ENCODE measurements at regions not wholly inside any gene's neighbourhood (a gene's known extent, or its start where the extent isn't known, plus 50 kb on each side); places are given as distances from the start of the nearest gene placed in this dataset.
"Not testable (repeated sequence)": the region's sequence is repeated elsewhere in the genome, so short reads cannot be mapped to it uniquely, and the experiment has no call there.

DNA sequence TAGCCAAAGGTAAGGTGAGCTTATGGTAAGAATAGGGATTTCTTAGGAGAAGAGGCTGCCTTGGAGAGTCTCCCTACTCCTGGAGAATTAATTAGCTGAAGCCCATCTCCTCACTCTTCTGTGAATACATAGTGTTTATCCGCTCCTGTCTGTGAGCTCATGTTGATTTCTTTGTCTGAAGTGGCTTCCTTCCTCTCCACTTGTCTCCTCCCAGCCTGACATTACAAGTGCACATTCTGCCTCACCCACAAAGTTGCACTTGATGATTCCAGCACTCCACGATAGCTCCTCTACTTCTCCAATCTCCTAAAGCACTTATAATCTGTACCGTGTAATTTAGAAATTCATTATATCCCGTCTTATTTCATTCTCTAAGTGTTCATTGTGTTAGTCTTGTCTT is 287.2 kb downstream of the QKI start:
- H3K4me1 ChIP-seq = peaks cover 4 to 5% of the 10 kb centered on the region in 2 donors
- H3K27ac ChIP-seq = peak overlapping the region in 1 of 4 donors; percentile 10
- in situ Hi-C loops (cut with MboI; ENCODE audit: low sequenced_read_pairs in 4 of 4) = loop anchor here (10.0 to 25.0 kb wide), 4 partner anchors 239 to 411 kb away; no protein-coding TSS in a partner anchor
- H3K27me3 ChIP-seq = no peaks in the 10 kb centered on the region
- no peaks in the 10 kb centered on the region for H3K9me3 ChIP-seq
- no peaks in the 10 kb centered on the region for H3K36me3 ChIP-seq
- TF ChIP-seq POLR2A (IDR thresholded peaks at IDR 0.05) = no peak
- TF ChIP-seq, protein P1, sequence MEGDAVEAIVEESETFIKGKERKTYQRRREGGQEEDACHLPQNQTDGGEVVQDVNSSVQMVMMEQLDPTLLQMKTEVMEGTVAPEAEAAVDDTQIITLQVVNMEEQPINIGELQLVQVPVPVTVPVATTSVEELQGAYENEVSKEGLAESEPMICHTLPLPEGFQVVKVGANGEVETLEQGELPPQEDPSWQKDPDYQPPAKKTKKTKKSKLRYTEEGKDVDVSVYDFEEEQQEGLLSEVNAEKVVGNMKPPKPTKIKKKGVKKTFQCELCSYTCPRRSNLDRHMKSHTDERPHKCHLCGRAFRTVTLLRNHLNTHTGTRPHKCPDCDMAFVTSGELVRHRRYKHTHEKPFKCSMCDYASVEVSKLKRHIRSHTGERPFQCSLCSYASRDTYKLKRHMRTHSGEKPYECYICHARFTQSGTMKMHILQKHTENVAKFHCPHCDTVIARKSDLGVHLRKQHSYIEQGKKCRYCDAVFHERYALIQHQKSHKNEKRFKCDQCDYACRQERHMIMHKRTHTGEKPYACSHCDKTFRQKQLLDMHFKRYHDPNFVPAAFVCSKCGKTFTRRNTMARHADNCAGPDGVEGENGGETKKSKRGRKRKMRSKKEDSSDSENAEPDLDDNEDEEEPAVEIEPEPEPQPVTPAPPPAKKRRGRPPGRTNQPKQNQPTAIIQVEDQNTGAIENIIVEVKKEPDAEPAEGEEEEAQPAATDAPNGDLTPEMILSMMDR (IDR thresholded peaks at IDR 0.05 in 4 of 5, conservative IDR thresholded peaks at IDR 0.05 in 1 of 5) = no peak
- DNase-seq = no peak
- intact Hi-C loops (cut with DNase I; ENCODE audit: low total_unique reads) = no loop called here
- no peak for ATAC-seq
- no peak overlapping the region for H3K4me3 ChIP-seq

DNA sequence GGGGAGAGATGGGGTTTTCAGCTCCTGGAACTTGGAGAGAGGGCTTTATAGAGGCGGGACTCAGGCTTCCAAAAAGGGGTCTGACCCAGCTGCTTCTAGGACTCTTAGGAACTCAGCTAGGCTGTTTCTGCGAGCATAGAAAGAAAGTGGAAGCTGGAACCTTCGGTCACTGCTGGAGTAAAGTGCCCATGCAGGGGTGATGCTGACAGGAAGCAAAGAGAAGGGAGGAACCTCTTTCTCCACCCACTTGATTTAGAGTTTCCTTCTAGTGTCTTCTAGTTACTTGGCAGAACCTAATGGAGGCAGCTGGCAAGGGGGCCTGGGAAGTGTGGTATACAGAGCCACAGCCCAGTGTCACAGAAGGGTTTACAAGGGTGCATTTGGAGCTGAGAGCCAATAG is 283.6 kb downstream of the QKI start:
- no peak overlapping the region for H3K27ac ChIP-seq

DNA sequence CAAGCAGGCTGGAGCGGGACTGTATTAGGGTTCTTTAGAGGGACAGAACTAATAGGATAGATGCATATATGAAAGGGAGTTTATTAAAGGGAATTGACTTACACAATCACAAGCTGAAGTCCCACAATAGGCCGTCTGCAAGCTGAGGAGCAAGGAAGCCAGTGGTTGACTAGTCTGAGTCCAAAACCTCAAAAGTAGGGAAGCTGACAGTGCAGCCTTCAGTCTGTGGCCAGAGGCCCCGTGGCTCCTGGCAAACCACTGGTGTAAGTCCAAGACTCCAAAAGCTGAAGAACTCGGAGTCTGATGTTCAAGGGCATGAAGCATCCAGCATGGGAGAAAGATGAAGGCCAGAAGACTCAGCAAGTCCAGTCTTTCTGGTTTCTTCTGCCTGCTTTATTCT is 281.8 kb downstream of the QKI start:
- H3K9me3 ChIP-seq; H3K27me3 ChIP-seq; H3K27ac ChIP-seq; H3K4me1 ChIP-seq; H3K36me3 ChIP-seq; H3K4me3 ChIP-seq; DNase-seq; intact Hi-C loops (cut with DNase I; ENCODE audit: low total_unique reads); in situ Hi-C loops (cut with MboI; ENCODE audit: low sequenced_read_pairs in 4 of 4); ATAC-seq: not testable (repeated sequence)

More for the DNA sequence above, 283.6 kb downstream of the QKI start:
- ATAC-seq = no peak
- Histone ChIP-seq H3K4me3 (no peak overlapping the region), H3K9me3 (no peaks in the 10 kb centered on the region), H3K36me3 (no peaks in the 10 kb centered on the region), H3K27me3 (no peaks in the 10 kb centered on the region), H3K4me1 (no peaks in the 10 kb centered on the region)
- in situ Hi-C loops (cut with MboI; ENCODE audit: low sequenced_read_pairs in 4 of 4) = no loop called here
- intact Hi-C loops (cut with DNase I; ENCODE audit: low total_unique reads) = no loop called here
- no peak for TF ChIP-seq POLR2A (IDR thresholded peaks at IDR 0.05)
- TF ChIP-seq, protein P1 (IDR thresholded peaks at IDR 0.05 in 4 of 5, conservative IDR thresholded peaks at IDR 0.05 in 1 of 5) = no peak
- DNase-seq = no peak

DNA sequence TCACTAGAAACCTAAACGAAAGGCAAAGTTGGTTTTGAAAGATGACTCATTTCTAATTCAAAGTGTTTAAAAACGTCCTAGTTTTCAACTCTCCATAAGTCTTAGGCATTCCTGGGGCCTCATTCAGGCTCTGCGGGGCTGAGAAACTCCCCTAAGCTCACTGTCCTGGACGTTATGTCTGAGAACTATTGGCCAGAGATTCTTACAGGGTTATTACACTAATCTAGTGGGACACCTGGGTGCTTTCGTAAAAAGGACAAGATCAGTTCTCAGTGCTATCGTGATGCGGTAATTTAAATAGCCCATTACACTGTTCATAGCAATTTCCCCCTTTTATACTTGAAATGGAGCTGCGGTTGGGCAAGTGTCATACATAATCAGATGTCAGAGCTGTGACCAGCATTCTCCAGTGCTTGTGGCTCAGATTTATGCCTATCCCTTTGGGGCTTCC is 280.9 kb downstream of the QKI start:
- H3K27me3 ChIP-seq = no peaks in the 10 kb centered on the region
- no peak overlapping the region for H3K27ac ChIP-seq
- DNase-seq (no peak), ATAC-seq (no peak)
- no peaks in the 10 kb centered on the region for H3K4me1 ChIP-seq
- H3K9me3 ChIP-seq = no peaks in the 10 kb centered on the region
- no peaks in the 10 kb centered on the region for H3K36me3 ChIP-seq
- intact Hi-C loops (cut with DNase I; ENCODE audit: low total_unique reads) (no loop called here), in situ Hi-C loops (cut with MboI; ENCODE audit: low sequenced_read_pairs in 4 of 4) (no loop called here)
- no peak overlapping the region for H3K4me3 ChIP-seq
- TF ChIP-seq, protein P1 (IDR thresholded peaks at IDR 0.05 in 4 of 5, conservative IDR thresholded peaks at IDR 0.05 in 1 of 5) = no peak
- TF ChIP-seq POLR2A (IDR thresholded peaks at IDR 0.05) = no peak

DNA sequence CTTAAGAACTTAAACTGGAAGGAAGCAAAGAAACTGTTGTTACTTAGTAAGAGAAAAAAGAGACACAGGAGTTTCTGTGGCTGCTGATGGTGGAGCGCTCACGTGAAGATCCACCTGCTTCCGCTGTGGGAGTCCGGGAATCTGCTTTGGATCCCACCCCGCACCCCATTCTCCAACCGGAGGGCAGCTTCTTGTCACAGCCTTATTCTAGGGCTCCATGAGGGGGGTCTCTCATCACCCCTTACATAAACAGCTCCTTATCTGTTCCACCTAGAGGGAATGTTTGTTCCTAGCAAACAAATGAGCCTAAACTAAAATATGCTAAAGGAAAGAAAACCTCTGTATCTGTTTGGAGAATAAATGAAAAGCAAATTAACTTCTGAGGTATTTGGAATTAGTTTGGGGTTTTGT is 280.5 kb downstream of the QKI start:
- H3K4me3 ChIP-seq = no peak overlapping the region
- DNase-seq (no peak), ATAC-seq (no peak)
- no peaks in the 10 kb centered on the region for H3K9me3 ChIP-seq
- TF ChIP-seq POLR2A (IDR thresholded peaks at IDR 0.05) = no peak
- TF ChIP-seq, protein P1 (IDR thresholded peaks at IDR 0.05 in 4 of 5, conservative IDR thresholded peaks at IDR 0.05 in 1 of 5) = no peak
- H3K27ac ChIP-seq = no peak overlapping the region
- H3K36me3 ChIP-seq = no peaks in the 10 kb centered on the region
- in situ Hi-C loops (cut with MboI; ENCODE audit: low sequenced_read_pairs in 4 of 4) (no loop called here), intact Hi-C loops (cut with DNase I; ENCODE audit: low total_unique reads) (no loop called here)
- no peaks in the 10 kb centered on the region for H3K27me3 ChIP-seq
- H3K4me1 ChIP-seq = no peaks in the 10 kb centered on the region

Data from gastrocnemius medialis (tissue), 4 donors.